GM13976 (cell line): ENCODE measurements at regions not wholly inside any gene's neighbourhood (a gene's known extent, or its start where the extent isn't known, plus 50 kb on each side); places are given as distances from the start of the nearest gene placed in this dataset.
"Not testable (repeated sequence)": the region's sequence is repeated elsewhere in the genome, so short reads cannot be mapped to it uniquely, and the experiment has no call there.

Experiments
- DNase-seq: peaks from one replicate; pipeline ENCODE4 v3.0.0; 2012; ENCODE audit warnings: low spot score
- CTCF ChIP-seq: IDR thresholded peaks from 2 replicates; pipeline ENCODE4 v1.5.1; 2012; ENCODE audit warnings: borderline replicate concordance, mild to moderate bottlenecking; ENCODE audit not compliant: insufficient read depth; ENCODE audit errors: extremely low read depth, missing control alignments, control extremely low read depth
- in situ Hi-C: fragments of 300-500 bp; cut with MboI; formaldehyde crosslinking; loops from one replicate; pipeline ENCODE4 v1.12.0; 2022; ENCODE audit warnings: low sequenced_read_pairs, mixed read lengths, inconsistent platforms; ENCODE audit not compliant: unreplicated experiment

GRCh38 chr2:18950361-18950851, 361.0 kb upstream of the NT5C1B start:
- in situ Hi-C loops = no loop called here
- TF ChIP-seq CTCF = no peak
- DNase-seq = no peak

- in situ Hi-C loops = no loop called here
- no peak for TF ChIP-seq CTCF
- DNase-seq = no peak
These were observed 360.5 kb upstream of the NT5C1B start for GRCh38 chr2:18949871-18950270.

DNA sequence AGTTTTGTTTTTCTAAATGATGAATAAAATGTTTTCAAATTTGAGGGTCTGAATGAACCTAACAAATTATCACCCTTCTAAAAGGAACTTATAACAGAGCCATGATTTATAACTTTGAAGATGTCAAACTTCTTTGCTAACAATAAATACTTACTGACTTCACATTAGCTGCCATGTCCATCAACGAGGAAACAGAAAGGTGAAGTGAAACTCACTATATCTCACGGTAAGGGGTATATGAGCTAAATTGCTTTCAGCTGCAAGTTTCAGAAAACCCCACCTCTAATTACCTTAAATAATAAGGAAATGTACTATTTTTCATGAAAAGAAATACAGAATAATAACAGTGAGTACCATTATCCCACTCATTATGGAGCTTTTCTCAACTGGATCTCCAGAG, 350.8 kb upstream of the NT5C1B start:
- TF ChIP-seq CTCF = no peak
- DNase-seq = peak; percentile 24
- in situ Hi-C loops = no loop called here

DNA sequence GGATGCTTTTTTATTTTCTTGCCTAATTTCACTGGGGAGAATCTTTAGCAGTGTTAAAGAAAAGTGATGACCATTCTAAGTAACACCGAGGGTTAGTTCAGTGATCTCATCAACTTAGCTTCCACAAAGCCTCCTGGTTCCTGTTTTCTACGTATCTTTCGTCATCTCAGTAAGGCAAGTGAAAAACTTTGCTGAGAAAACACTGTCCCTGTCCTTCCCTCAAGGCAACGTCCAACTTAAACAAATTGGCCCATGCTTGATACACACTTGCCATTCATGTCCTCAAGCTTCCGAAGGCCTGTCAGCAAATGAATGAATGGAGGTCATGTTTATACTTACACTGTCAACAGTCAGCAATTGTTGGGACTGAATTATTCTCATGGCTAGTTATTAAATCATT, 350.4 kb upstream of the NT5C1B start:
- in situ Hi-C loops, DNase-seq: not testable (repeated sequence)

DNA sequence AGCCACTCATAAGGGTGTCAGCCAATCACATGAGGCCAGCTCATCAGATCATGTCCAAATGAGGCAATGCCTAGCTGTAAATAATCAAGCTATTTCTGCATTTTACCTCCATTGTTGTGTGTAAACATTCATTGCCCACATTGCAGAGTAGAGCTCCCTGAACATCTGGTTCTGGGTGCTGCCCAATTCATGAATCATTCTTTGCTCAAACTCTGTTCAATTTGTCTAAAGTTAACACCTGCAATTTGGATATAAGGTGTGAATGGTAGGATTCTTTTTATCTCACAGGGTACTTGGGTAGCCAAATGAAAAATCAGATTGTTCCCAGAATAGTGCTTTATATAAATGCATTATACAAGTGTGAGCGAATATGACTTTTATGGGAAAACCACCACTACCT, 345.5 kb upstream of the NT5C1B start:
- DNase-seq = no peak
- TF ChIP-seq CTCF = no peak
- in situ Hi-C loops = no loop called here

DNA sequence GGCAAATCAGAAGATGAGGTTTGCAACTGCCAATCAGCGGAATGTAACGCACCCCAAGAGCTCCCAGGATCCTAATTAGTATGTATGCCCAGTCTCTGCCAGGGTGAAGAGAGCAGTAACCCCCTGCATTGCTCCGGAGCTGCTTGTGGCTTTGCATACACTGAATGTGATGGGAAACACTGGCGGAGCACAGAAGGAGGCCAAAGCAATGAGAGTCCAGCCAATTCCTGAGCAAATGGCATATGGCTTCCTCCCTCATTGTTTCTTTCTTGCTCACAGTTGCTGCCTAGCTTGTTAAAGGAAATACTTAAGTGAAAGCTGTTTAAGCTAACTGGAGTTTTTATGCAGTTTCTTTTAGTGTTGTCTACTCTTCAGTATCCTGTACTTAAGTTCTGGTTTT, 343.5 kb upstream of the NT5C1B start:
- in situ Hi-C loops = no loop called here
- no peak for DNase-seq
- no peak for TF ChIP-seq CTCF

DNA sequence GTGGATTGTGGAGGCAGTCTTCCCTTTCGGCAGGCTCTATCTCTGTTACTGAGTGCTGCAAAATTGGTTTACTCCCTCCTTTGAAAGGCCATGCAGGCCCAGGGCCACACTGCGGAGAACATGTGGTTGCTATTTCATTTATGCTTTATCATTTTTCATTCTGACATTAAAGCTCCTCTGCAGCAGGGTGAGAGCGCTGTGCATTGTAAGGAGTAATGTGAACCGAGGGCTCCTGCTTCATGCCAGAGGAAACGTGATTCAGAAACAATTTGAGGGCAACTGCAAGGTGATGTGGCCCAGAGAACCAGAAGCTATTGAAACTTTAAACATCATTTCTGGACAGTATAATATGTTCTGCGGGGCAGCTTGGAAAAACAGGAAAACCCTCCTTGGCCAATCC, 341.6 kb upstream of the NT5C1B start:
- in situ Hi-C loops = no loop called here
- no peak for DNase-seq
- TF ChIP-seq CTCF = no peak
